ENCODE measurements at regions not wholly inside any gene's neighbourhood (a gene's known extent, or its start where the extent isn't known, plus 50 kb on each side); places are given as distances from the start of the nearest gene placed in this dataset.

DNA sequence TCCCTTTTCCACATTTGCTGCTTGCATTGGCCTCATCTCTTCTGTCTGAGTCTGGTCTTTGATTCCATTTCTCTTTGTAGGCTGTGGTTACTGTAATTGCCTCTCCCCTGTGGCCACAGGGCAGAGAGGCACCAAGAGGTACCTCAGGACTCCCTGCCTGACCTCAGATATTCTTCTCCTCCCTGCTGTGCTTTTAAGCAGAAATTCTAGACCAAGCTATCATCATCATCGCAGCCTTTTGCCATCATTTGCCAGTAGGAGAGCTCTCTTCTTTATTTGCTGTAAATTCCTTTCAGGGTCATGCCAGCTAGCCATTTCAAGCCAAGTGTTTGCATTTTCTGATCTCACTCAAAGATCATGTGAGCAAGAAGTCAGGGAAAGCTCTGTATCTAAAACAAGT lies 369.6 kb downstream of the ICE1 start:
- H3K36me3 ChIP-seq (ENCODE audit: control insufficient read depth in 2 of 2, insufficient read depth in 2 of 2, low read length in 2 of 2) = no peaks in the 10 kb centered on the region
- H3K9me3 ChIP-seq (ENCODE audit: control insufficient read depth in 2 of 2, low read length in 2 of 2) = peaks cover 0 to 3% of the 10 kb centered on the region in 2 donors

DNA sequence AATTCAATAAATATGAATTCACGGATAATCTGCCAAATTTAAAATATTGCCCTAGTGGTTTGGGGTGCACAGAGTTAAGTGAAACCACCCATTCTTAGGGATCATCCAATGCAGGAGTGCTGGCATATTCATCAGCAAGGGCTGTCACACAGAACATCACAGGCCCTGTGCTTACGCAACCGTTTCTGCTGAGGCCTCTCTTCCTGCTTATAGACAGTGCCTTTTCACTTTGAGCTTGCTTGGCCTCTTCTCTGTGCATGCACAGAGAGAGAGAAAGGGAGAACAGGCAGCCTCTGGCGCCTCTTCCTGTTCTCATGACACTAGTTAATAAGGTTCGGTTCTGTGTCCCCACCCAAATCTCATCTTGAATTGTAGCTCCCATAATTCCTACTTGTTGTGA lies 366.3 kb downstream of the ICE1 start:
- Histone ChIP-seq H3K36me3 (ENCODE audit: control insufficient read depth in 2 of 2, insufficient read depth in 2 of 2, low read length in 2 of 2) (no peaks in the 10 kb centered on the region), H3K9ac (ENCODE audit: low read depth in 1 of 2, low read length in 2 of 2) (no peak overlapping the region), H3K27me3 (ENCODE audit: control insufficient read depth in 2 of 2, insufficient read depth in 2 of 2, low read length in 2 of 2) (no peaks in the 10 kb centered on the region), H3K27ac (ENCODE audit: low read depth in 2 of 2, low read length in 2 of 2) (no peak overlapping the region), H3K4me3 (ENCODE audit: low read length in 2 of 2) (no peak overlapping the region), H3K4me1 (ENCODE audit: control insufficient read depth in 2 of 2, insufficient read depth in 2 of 2, low read length in 2 of 2) (no peaks in the 10 kb centered on the region), H3K9me3 (ENCODE audit: control insufficient read depth in 2 of 2, low read length in 2 of 2) (no peaks in the 10 kb centered on the region)

More for the DNA sequence above, 369.6 kb downstream of the ICE1 start:
- Histone ChIP-seq H3K27me3 (ENCODE audit: control insufficient read depth in 2 of 2, insufficient read depth in 2 of 2, low read length in 2 of 2) (no peaks in the 10 kb centered on the region), H3K9ac (ENCODE audit: low read depth in 1 of 2, low read length in 2 of 2) (no peak overlapping the region), H3K27ac (ENCODE audit: low read depth in 2 of 2, low read length in 2 of 2) (no peak overlapping the region), H3K4me3 (ENCODE audit: low read length in 2 of 2) (no peak overlapping the region), H3K4me1 (ENCODE audit: control insufficient read depth in 2 of 2, insufficient read depth in 2 of 2, low read length in 2 of 2) (no peaks in the 10 kb centered on the region)

DNA sequence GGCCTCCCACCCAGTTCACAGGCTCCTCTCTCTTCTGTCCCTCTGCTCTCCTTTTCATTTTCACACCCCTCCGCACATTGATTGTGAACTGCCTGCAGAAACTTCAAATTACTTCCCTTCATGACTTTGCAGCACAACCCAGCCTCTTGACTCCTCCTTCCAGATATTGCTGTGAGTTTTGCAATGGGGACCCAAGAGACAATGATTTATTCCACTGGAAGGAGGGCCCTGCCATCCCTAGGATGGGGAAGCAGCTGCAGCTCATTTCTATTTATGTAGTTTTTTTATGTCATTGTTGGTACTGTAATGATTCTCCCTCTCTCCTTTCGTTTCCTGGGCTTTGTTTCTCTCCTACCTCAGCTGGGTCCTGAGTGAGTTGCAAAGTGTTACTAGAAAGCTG lies 364.9 kb downstream of the ICE1 start:
- Histone ChIP-seq H3K9me3 (ENCODE audit: control insufficient read depth in 2 of 2, low read length in 2 of 2) (no peaks in the 10 kb centered on the region), H3K27ac (ENCODE audit: low read depth in 2 of 2, low read length in 2 of 2) (no peak overlapping the region), H3K9ac (ENCODE audit: low read depth in 1 of 2, low read length in 2 of 2) (no peak overlapping the region), H3K4me3 (ENCODE audit: low read length in 2 of 2) (no peak overlapping the region), H3K27me3 (ENCODE audit: control insufficient read depth in 2 of 2, insufficient read depth in 2 of 2, low read length in 2 of 2) (no peaks in the 10 kb centered on the region), H3K36me3 (ENCODE audit: control insufficient read depth in 2 of 2, insufficient read depth in 2 of 2, low read length in 2 of 2) (no peaks in the 10 kb centered on the region), H3K4me1 (ENCODE audit: control insufficient read depth in 2 of 2, insufficient read depth in 2 of 2, low read length in 2 of 2) (no peaks in the 10 kb centered on the region)

DNA sequence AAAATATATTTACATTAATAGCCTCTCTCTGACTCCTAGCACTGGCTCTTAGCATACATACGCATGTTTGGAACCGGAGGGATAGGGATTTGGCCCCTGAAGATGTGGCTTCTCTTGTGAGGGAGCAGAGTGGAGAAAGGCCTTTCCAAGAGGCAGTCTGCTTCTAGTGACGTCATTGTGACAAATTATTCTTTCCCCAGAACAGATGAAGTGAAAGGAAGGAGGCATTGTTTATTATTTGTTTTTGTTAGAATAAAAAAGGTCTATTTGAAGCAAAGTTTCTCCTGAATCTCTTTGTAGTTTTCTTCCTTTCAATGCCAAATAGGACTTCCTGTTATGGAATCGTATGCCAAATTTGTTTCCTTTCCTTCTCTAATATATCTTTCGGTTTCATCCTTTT lies 361.6 kb downstream of the ICE1 start:
- no peaks in the 10 kb centered on the region for H3K9me3 ChIP-seq (ENCODE audit: control insufficient read depth in 2 of 2, low read length in 2 of 2)
- no peak overlapping the region for H3K27ac ChIP-seq (ENCODE audit: low read depth in 2 of 2, low read length in 2 of 2)
- no peaks in the 10 kb centered on the region for H3K36me3 ChIP-seq (ENCODE audit: control insufficient read depth in 2 of 2, insufficient read depth in 2 of 2, low read length in 2 of 2)
- H3K9ac ChIP-seq (ENCODE audit: low read depth in 1 of 2, low read length in 2 of 2) = no peak overlapping the region
- no peak overlapping the region for H3K4me3 ChIP-seq (ENCODE audit: low read length in 2 of 2)
- H3K27me3 ChIP-seq (ENCODE audit: control insufficient read depth in 2 of 2, insufficient read depth in 2 of 2, low read length in 2 of 2) = no peaks in the 10 kb centered on the region
- no peaks in the 10 kb centered on the region for H3K4me1 ChIP-seq (ENCODE audit: control insufficient read depth in 2 of 2, insufficient read depth in 2 of 2, low read length in 2 of 2)

DNA sequence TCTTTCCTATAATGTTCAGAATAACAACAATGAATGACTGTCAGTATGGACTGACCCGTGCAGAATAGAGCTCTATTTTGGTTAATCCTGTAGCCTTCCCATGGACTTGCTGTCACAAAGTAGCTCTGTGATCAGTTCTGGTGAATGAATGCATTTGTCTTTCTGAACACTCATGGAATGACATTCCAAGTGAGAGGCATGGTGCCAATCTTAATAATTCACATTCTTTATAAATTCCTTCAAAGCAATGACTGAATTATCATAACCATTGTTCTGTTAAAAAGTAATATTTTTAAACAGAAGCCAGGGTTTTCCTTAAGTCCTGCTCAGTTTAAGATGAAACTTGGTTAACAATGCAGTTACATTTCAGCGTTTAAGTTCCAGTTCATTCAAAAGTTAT lies 360.5 kb downstream of the ICE1 start:
- Histone ChIP-seq H3K4me3 (ENCODE audit: low read length in 2 of 2) (no peak overlapping the region), H3K27ac (ENCODE audit: low read depth in 2 of 2, low read length in 2 of 2) (no peak overlapping the region), H3K36me3 (ENCODE audit: control insufficient read depth in 2 of 2, insufficient read depth in 2 of 2, low read length in 2 of 2) (no peaks in the 10 kb centered on the region), H3K9me3 (ENCODE audit: control insufficient read depth in 2 of 2, low read length in 2 of 2) (no peaks in the 10 kb centered on the region), H3K9ac (ENCODE audit: low read depth in 1 of 2, low read length in 2 of 2) (no peak overlapping the region), H3K4me1 (ENCODE audit: control insufficient read depth in 2 of 2, insufficient read depth in 2 of 2, low read length in 2 of 2) (no peaks in the 10 kb centered on the region), H3K27me3 (ENCODE audit: control insufficient read depth in 2 of 2, insufficient read depth in 2 of 2, low read length in 2 of 2) (no peaks in the 10 kb centered on the region)

DNA sequence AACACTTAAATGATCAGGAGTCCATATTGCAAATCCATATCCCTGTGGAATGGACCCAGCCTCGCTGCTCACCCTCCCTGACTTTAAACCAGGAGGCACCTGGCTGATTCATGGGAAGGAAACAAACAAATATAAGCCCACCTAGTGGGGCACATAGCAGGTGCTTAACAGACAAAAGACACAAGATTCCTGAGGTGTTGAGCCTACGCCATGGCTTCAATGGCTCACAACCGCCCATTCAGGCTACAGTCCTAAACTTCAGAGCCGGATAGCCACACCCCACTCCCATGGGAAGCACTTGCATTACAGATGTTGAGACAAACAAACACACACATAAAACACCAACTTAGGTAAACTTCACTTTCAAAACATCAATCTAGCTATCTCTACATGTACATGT lies 359.9 kb downstream of the ICE1 start:
- Histone ChIP-seq H3K9me3 (ENCODE audit: control insufficient read depth in 2 of 2, low read length in 2 of 2) (no peaks in the 10 kb centered on the region), H3K36me3 (ENCODE audit: control insufficient read depth in 2 of 2, insufficient read depth in 2 of 2, low read length in 2 of 2) (no peaks in the 10 kb centered on the region), H3K27ac (ENCODE audit: low read depth in 2 of 2, low read length in 2 of 2) (no peak overlapping the region), H3K27me3 (ENCODE audit: control insufficient read depth in 2 of 2, insufficient read depth in 2 of 2, low read length in 2 of 2) (no peaks in the 10 kb centered on the region), H3K4me3 (ENCODE audit: low read length in 2 of 2) (no peak overlapping the region), H3K4me1 (ENCODE audit: control insufficient read depth in 2 of 2, insufficient read depth in 2 of 2, low read length in 2 of 2) (no peaks in the 10 kb centered on the region), H3K9ac (ENCODE audit: low read depth in 1 of 2, low read length in 2 of 2) (no peak overlapping the region)

DNA sequence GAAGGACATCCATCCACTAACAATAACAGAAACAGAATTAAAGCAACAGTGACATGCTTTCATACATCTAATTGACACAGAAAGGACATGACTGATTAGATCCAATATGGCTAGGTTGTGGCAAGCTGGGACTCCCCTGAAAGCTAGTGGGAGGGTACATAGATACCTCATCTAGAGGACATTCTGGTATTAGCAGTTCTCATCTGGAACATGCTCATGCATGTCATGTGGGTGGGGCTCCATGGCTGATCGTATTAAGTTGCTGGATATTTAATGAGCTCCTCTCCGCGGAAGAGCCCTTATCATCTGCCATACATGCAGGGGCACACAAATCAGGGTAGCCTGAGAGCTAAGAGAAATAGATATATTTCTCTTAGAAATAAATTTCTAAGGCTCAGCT lies 358.9 kb downstream of the ICE1 start:
- Histone ChIP-seq H3K4me1 (ENCODE audit: control insufficient read depth in 2 of 2, insufficient read depth in 2 of 2, low read length in 2 of 2) (no peaks in the 10 kb centered on the region), H3K9me3 (ENCODE audit: control insufficient read depth in 2 of 2, low read length in 2 of 2) (no peaks in the 10 kb centered on the region), H3K27ac (ENCODE audit: low read depth in 2 of 2, low read length in 2 of 2) (no peak overlapping the region), H3K4me3 (ENCODE audit: low read length in 2 of 2) (no peak overlapping the region), H3K27me3 (ENCODE audit: control insufficient read depth in 2 of 2, insufficient read depth in 2 of 2, low read length in 2 of 2) (no peaks in the 10 kb centered on the region), H3K9ac (ENCODE audit: low read depth in 1 of 2, low read length in 2 of 2) (no peak overlapping the region), H3K36me3 (ENCODE audit: control insufficient read depth in 2 of 2, insufficient read depth in 2 of 2, low read length in 2 of 2) (no peaks in the 10 kb centered on the region)

DNA sequence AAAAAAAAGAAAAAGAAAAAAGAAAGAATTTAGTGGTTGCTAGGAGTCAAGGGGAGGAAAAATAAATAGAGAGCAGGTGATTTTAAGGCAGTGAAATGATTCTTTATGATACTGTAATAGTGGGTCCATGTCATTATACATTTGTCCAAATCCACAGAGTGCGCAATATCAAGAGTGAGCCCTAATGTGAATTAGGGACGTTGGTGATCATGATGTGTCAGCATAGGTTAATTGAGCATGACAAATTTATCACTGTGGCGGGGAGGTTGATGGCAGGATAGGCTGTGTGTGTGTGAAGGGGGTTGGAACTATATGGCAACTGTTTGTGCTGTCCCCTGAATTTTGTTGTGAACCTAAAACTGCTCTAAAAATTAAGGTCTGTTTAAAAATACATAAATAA lies 357.8 kb downstream of the ICE1 start:
- Histone ChIP-seq H3K27ac (ENCODE audit: low read depth in 2 of 2, low read length in 2 of 2) (no peak overlapping the region), H3K9ac (ENCODE audit: low read depth in 1 of 2, low read length in 2 of 2) (no peak overlapping the region), H3K4me1 (ENCODE audit: control insufficient read depth in 2 of 2, insufficient read depth in 2 of 2, low read length in 2 of 2) (no peaks in the 10 kb centered on the region), H3K4me3 (ENCODE audit: low read length in 2 of 2) (no peak overlapping the region), H3K27me3 (ENCODE audit: control insufficient read depth in 2 of 2, insufficient read depth in 2 of 2, low read length in 2 of 2) (no peaks in the 10 kb centered on the region), H3K36me3 (ENCODE audit: control insufficient read depth in 2 of 2, insufficient read depth in 2 of 2, low read length in 2 of 2) (no peaks in the 10 kb centered on the region), H3K9me3 (ENCODE audit: control insufficient read depth in 2 of 2, low read length in 2 of 2) (no peaks in the 10 kb centered on the region)

DNA sequence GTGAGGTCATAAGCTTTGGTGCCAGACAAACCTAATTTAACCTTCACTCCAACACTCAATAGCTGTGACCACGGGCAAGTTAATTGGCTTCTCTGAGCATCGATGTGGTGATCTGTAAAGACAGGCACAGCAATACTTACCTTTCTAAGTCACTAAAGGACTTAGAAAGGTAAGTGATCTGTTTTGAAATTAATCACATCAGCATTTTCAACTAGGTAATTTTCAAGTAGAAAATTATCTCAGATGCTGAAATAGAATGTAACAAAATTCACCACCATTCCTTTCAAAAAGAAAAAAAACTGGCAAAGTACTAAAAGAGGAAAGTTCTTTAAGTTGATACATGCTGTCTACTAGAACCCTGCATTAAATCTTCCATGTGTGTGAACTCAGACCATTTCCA lies 354.5 kb downstream of the ICE1 start:
- Histone ChIP-seq H3K27ac (ENCODE audit: low read depth in 2 of 2, low read length in 2 of 2) (no peak overlapping the region), H3K9ac (ENCODE audit: low read depth in 1 of 2, low read length in 2 of 2) (no peak overlapping the region), H3K4me3 (ENCODE audit: low read length in 2 of 2) (no peak overlapping the region), H3K27me3 (ENCODE audit: control insufficient read depth in 2 of 2, insufficient read depth in 2 of 2, low read length in 2 of 2) (no peaks in the 10 kb centered on the region), H3K4me1 (ENCODE audit: control insufficient read depth in 2 of 2, insufficient read depth in 2 of 2, low read length in 2 of 2) (no peaks in the 10 kb centered on the region), H3K36me3 (ENCODE audit: control insufficient read depth in 2 of 2, insufficient read depth in 2 of 2, low read length in 2 of 2) (no peaks in the 10 kb centered on the region), H3K9me3 (ENCODE audit: control insufficient read depth in 2 of 2, low read length in 2 of 2) (no peaks in the 10 kb centered on the region)

DNA sequence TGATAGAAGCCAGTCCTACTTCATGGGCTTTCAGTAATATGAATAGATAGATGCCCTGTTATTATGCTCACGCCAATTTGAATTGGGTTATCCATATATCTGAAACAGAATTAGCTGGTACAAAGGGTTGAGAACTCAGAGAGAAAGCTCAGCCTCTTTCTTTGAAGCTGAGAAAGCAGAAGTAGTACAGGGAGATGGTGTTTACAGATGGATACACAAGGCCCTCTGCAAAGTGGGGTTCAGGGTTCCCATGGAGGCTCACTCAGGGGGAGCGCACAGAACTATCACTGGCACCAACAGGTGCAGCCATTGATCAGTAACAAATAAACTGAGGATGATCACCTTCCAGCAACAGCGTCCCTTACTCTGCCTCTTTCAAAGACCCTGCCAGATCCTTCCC lies 349.7 kb downstream of the ICE1 start:
- H3K4me1 ChIP-seq (ENCODE audit: control insufficient read depth in 2 of 2, insufficient read depth in 2 of 2, low read length in 2 of 2) = no peaks in the 10 kb centered on the region
- H3K27ac ChIP-seq (ENCODE audit: low read depth in 2 of 2, low read length in 2 of 2) = no peak overlapping the region
- no peaks in the 10 kb centered on the region for H3K27me3 ChIP-seq (ENCODE audit: control insufficient read depth in 2 of 2, insufficient read depth in 2 of 2, low read length in 2 of 2)
- no peak overlapping the region for H3K9ac ChIP-seq (ENCODE audit: low read depth in 1 of 2, low read length in 2 of 2)
- no peaks in the 10 kb centered on the region for H3K36me3 ChIP-seq (ENCODE audit: control insufficient read depth in 2 of 2, insufficient read depth in 2 of 2, low read length in 2 of 2)
- no peaks in the 10 kb centered on the region for H3K9me3 ChIP-seq (ENCODE audit: control insufficient read depth in 2 of 2, low read length in 2 of 2)
- no peak overlapping the region for H3K4me3 ChIP-seq (ENCODE audit: low read length in 2 of 2)

DNA sequence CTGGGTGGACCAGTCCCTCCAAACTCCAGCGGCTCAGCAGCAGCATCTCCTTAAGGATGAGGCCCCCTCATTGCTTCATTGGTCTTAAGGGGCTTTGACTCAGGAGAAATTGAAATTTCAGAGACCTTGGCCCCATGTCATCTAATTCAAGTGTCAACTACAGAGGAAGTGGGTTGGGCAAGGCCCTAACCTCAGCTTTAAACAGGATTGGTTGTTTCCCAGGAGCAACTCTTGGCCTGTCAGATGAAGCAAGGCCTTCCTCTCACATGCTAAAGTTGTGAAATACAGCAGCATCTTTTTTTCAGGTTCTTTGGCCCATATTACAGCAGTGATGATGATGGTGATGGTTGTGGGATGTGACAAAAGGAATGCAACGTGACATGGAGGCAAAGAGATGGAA lies 348.3 kb downstream of the ICE1 start:
- no peak overlapping the region for H3K4me3 ChIP-seq (ENCODE audit: low read length in 2 of 2)
- H3K36me3 ChIP-seq (ENCODE audit: control insufficient read depth in 2 of 2, insufficient read depth in 2 of 2, low read length in 2 of 2) = no peaks in the 10 kb centered on the region
- H3K4me1 ChIP-seq (ENCODE audit: control insufficient read depth in 2 of 2, insufficient read depth in 2 of 2, low read length in 2 of 2) = no peaks in the 10 kb centered on the region
- no peaks in the 10 kb centered on the region for H3K27me3 ChIP-seq (ENCODE audit: control insufficient read depth in 2 of 2, insufficient read depth in 2 of 2, low read length in 2 of 2)
- no peak overlapping the region for H3K27ac ChIP-seq (ENCODE audit: low read depth in 2 of 2, low read length in 2 of 2)
- no peak overlapping the region for H3K9ac ChIP-seq (ENCODE audit: low read depth in 1 of 2, low read length in 2 of 2)
- H3K9me3 ChIP-seq (ENCODE audit: control insufficient read depth in 2 of 2, low read length in 2 of 2) = no peaks in the 10 kb centered on the region

All from mucosa of rectum (tissue), 2 donors.